Osteoblast (primary cell): ENCODE measurements at regions not wholly inside any gene's neighbourhood (a gene's known extent, or its start where the extent isn't known, plus 50 kb on each side); places are given as distances from the start of the nearest gene placed in this dataset.

Experiments
- DNase-seq: peaks from one replicate; pipeline ENCODE4 v3.0.0; 2011; ENCODE audit warnings: low spot score, mixed read lengths; ENCODE audit not compliant: insufficient read length; ENCODE audit errors: missing footprints
- H2AFZ ChIP-seq: 2 replicates; pipeline ENCODE4 v1.6.0; 2011; ENCODE audit warnings: mild to moderate bottlenecking, low read length
- H3K27ac ChIP-seq: 2 replicates; pipeline ENCODE4 v1.5.1; 2011; ENCODE audit warnings: mild to moderate bottlenecking, low read depth, low read length, moderate library complexity
- H3K27me3 ChIP-seq: 2 replicates; pipeline ENCODE4 v1.6.0; 2012; ENCODE audit warnings: mild to moderate bottlenecking, control low read depth, inconsistent platforms, low read length, moderate library complexity; ENCODE audit not compliant: insufficient read depth
- H3K36me3 ChIP-seq: 2 replicates; pipeline ENCODE4 v1.5.1; 2011; ENCODE audit warnings: mild to moderate bottlenecking, low read length, control low read depth, moderate library complexity; ENCODE audit not compliant: insufficient read depth
- H3K4me1 ChIP-seq: 2 replicates; pipeline ENCODE4 v1.5.1; 2011; ENCODE audit warnings: mild to moderate bottlenecking, low read length, control low read depth, moderate library complexity; ENCODE audit not compliant: insufficient read depth
- H3K4me2 ChIP-seq: 2 replicates; pipeline ENCODE4 v1.6.0; 2011; ENCODE audit warnings: mild to moderate bottlenecking, low read length; ENCODE audit not compliant: insufficient read depth
- H3K4me3 ChIP-seq: fragments of 200-600 bp; sonication (generic); 3 replicates; pipeline ENCODE4 v1.5.1; 2012; ENCODE audit warnings: mild to moderate bottlenecking, low read length, inconsistent platforms; ENCODE audit not compliant: insufficient read depth
- H3K79me2 ChIP-seq: 2 replicates; pipeline ENCODE4 v1.6.0; 2012; ENCODE audit warnings: mild to moderate bottlenecking, low read length, control low read depth, inconsistent platforms; ENCODE audit not compliant: insufficient read depth
- H3K9me3 ChIP-seq: 2 replicates; pipeline ENCODE4 v1.5.1; 2011; ENCODE audit warnings: low read depth, low read length, control low read depth
- H4K20me1 ChIP-seq: 2 replicates; pipeline ENCODE4 v1.6.0; 2012; ENCODE audit warnings: mild to moderate bottlenecking, low read length, control low read depth; ENCODE audit not compliant: insufficient read depth
- TF ChIP-seq, protein P1 (sequence below): IDR thresholded peaks from 2 replicates; pipeline ENCODE4 v1.5.1; 2011; ENCODE audit warnings: mild to moderate bottlenecking, low read depth, low read length, moderate library complexity; ENCODE audit errors: extremely low read depth

DNA sequence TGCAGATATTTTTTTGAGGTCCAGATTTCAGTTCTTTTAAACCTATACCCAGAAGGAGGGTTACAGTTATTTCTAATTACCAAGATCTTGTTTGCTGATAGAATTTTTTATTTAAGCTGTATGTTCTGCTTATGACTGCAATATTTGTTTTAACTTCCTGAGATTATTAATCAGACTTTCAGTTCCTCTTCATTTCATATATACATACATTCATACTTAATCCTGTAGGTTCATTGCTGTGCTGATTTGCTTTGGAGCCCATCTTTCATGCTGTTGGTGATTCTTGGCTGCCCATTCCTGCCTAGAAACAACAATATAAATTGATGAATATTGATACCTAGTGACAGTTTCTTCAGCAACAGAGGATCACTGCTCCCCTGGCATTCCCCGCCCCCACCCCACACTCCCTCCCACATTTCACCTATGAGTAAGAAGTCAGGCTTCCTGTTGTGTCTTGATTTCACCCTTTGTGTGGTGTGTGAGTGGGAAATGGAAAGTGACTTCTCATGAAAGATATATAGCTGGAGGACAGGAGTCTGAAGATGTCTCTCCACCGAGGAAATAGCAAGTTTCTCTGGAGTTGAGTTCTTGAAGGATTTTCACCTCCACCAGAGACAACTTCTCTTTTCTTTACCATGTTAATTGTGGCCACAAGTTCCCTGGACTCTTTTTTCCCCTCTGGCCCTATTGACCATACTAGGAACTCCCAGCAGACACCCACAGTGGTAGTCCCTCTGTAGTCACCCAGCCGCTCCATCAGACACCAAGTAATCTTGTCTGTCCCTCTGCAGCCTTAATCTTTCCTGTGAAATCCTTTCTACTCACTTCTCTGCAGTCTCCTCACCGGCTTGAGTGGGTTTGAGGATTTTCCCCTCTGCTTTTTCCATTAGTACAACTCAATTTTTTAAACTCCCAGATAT, 118.4 kb downstream of the ASB9 start:
- Histone ChIP-seq H3K9me3 (no peaks in the 10 kb centered on the region), H3K4me2 (no peak overlapping the region), H3K27ac (no peak overlapping the region), H3K4me1 (no peaks in the 10 kb centered on the region), H3K27me3 (no peaks in the 10 kb centered on the region), H4K20me1 (no peaks in the 10 kb centered on the region), H3K36me3 (no peaks in the 10 kb centered on the region), H3K79me2 (no peaks in the 10 kb centered on the region), H2AFZ (no peak overlapping the region), H3K4me3 (no peak overlapping the region)
- TF ChIP-seq, protein P1, sequence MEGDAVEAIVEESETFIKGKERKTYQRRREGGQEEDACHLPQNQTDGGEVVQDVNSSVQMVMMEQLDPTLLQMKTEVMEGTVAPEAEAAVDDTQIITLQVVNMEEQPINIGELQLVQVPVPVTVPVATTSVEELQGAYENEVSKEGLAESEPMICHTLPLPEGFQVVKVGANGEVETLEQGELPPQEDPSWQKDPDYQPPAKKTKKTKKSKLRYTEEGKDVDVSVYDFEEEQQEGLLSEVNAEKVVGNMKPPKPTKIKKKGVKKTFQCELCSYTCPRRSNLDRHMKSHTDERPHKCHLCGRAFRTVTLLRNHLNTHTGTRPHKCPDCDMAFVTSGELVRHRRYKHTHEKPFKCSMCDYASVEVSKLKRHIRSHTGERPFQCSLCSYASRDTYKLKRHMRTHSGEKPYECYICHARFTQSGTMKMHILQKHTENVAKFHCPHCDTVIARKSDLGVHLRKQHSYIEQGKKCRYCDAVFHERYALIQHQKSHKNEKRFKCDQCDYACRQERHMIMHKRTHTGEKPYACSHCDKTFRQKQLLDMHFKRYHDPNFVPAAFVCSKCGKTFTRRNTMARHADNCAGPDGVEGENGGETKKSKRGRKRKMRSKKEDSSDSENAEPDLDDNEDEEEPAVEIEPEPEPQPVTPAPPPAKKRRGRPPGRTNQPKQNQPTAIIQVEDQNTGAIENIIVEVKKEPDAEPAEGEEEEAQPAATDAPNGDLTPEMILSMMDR, result no peak
- no peak for DNase-seq

DNA sequence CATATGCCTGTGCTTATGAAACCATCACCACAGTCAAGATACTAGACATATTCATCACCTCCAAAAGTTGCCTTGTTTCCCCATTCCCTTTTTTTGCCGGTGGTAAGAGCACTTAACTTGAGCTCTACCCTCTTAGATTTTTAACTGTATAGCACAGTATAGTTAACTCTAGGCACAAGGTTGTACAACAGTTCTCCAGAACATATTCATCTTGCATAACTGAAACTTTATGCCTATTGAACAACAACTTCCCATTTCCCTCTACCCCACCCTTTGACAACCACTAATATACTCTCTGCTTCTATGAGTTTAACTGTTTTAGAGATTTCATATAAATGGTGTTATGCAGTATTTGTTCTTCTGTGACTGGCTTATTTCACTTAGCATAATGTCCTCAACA, 119.3 kb downstream of the ASB9 start:
- no peak for DNase-seq

DNA sequence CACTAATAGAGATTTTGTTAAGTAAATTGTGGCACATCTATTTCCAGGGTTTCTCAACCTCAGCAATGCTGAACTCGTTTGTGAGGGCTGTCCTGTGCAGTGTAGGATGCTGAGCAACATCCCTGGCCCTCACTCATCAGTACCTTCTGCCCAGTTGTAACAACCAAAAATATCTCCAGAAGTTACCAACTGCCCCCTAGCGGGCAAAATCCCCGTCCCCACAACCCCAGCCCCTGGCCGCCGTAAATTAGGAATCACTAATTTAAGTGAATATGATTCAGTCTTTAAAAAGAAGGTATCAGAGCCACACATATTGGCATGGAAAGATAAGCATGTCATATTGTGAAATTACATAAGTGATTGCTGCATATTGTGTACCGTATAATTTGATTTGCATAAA, 123.4 kb downstream of the ASB9 start:
- no peak overlapping the region for H2AFZ ChIP-seq
- no peaks in the 10 kb centered on the region for H4K20me1 ChIP-seq
- no peak for DNase-seq
- no peak overlapping the region for H3K27ac ChIP-seq
- H3K79me2 ChIP-seq, result no peaks in the 10 kb centered on the region
- no peaks in the 10 kb centered on the region for H3K4me1 ChIP-seq
- no peak overlapping the region for H3K4me2 ChIP-seq
- H3K27me3 ChIP-seq, result no peaks in the 10 kb centered on the region
- TF ChIP-seq, protein P1, result peak; percentile 44
- no peak overlapping the region for H3K4me3 ChIP-seq
- no peaks in the 10 kb centered on the region for H3K36me3 ChIP-seq
- H3K9me3 ChIP-seq, result no peaks in the 10 kb centered on the region

More for the DNA sequence above, 119.3 kb downstream of the ASB9 start:
- H3K27ac ChIP-seq, result no peak overlapping the region
- no peak overlapping the region for H3K4me2 ChIP-seq
- H3K4me3 ChIP-seq, result no peak overlapping the region
- H2AFZ ChIP-seq, result no peak overlapping the region
- H3K79me2 ChIP-seq, result no peaks in the 10 kb centered on the region
- no peaks in the 10 kb centered on the region for H3K4me1 ChIP-seq
- H4K20me1 ChIP-seq, result no peaks in the 10 kb centered on the region
- H3K9me3 ChIP-seq, result no peaks in the 10 kb centered on the region
- no peaks in the 10 kb centered on the region for H3K27me3 ChIP-seq
- TF ChIP-seq, protein P1, result no peak
- H3K36me3 ChIP-seq, result no peaks in the 10 kb centered on the region

DNA sequence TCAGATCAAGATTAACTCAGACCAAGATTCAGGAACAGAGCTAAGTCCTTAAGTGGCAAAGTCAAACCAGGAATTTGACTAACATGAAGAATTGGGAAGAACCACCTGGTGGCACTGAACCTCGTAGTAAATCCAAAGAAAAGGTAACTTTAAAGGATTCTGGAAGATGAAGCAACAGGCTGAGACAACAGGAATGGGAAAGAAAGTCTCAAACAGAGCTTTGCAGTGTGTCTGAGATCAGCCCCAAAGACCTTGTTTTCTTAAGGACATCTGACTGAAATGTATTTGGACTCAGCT, 126.1 kb downstream of the ASB9 start:
- DNase-seq, result no peak
- Histone ChIP-seq H3K4me1 (no peaks in the 10 kb centered on the region), H2AFZ (no peak overlapping the region), H3K4me2 (no peak overlapping the region), H3K27me3 (no peaks in the 10 kb centered on the region), H3K4me3 (no peak overlapping the region), H3K27ac (no peak overlapping the region), H3K9me3 (no peaks in the 10 kb centered on the region), H3K79me2 (no peaks in the 10 kb centered on the region), H3K36me3 (no peaks in the 10 kb centered on the region), H4K20me1 (no peaks in the 10 kb centered on the region)
- TF ChIP-seq, protein P1, result no peak
